ENCODE measurements at regions not wholly inside any gene's neighbourhood (a gene's known extent, or its start where the extent isn't known, plus 50 kb on each side); places are given as distances from the start of the nearest gene placed in this dataset.
"Not testable (repeated sequence)": the region's sequence is repeated elsewhere in the genome, so short reads cannot be mapped to it uniquely, and the experiment has no call there.

DNA sequence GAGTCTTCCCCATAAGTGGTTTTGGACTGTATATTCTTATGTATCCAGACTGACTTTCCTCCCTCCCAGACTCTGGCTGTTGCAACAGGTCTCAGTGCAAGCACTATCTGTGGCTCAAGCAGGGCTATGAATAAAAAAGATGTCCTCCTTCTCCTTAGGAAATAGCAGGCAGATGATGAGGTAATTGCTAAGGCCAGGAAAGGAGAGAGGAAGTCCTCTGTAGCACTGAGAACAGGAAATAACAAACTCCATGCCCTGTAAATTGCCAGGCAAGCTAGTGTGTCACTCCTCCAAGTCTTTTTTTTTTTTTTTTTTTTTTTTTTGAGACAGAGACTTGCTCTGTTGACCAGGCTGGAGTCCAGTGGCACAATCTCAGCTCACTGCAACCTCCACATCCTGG lies 900.1 kb downstream of the TYW1 start:
- no peak overlapping the region for H3K27ac Mint-ChIP-seq
- H3K9me3 Mint-ChIP-seq, result peaks cover 35% of the 10 kb centered on the region
- H3K36me3 Mint-ChIP-seq (ENCODE audit: low read depth), result no peaks in the 10 kb centered on the region
- H3K4me1 Mint-ChIP-seq (ENCODE audit: low read depth), result no peaks in the 10 kb centered on the region
- intact Hi-C loops (cut with micrococcal nuclease), result no loop called here
- no peak for DNase-seq (ENCODE audit: low spot score)
- no peak overlapping the region for H3K4me3 Mint-ChIP-seq
- no peaks in the 10 kb centered on the region for H3K27me3 Mint-ChIP-seq (ENCODE audit: insufficient read depth)

DNA sequence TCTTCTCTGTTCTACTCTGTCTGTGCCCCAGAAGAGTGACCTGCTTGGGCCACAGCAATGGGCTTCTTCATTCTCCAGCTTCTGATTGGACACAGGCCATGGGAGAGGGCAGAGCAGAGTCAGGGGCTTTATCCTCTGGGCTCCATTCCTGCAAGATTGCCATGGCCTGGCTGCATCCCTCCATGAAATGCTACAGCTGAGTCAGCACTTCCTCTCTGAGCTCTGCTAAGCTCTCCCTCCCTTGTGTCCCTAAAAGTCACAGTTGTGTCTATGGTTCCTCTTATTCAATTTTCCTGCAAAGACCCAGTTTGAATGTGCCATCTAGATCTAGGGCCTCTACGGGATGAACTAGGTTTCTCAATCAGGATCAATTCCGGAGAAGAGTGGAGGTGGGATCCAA lies 903.8 kb downstream of the TYW1 start:
- DNase-seq (ENCODE audit: low spot score), result no peak
- intact Hi-C loops (cut with micrococcal nuclease), result no loop called here
- Mint-ChIP-seq H3K9me3 (peaks cover 44% of the 10 kb centered on the region), H3K36me3 (ENCODE audit: low read depth) (no peaks in the 10 kb centered on the region), H3K4me1 (ENCODE audit: low read depth) (no peaks in the 10 kb centered on the region), H3K27me3 (ENCODE audit: insufficient read depth) (no peaks in the 10 kb centered on the region), H3K4me3 (no peak overlapping the region), H3K27ac (no peak overlapping the region)

DNA sequence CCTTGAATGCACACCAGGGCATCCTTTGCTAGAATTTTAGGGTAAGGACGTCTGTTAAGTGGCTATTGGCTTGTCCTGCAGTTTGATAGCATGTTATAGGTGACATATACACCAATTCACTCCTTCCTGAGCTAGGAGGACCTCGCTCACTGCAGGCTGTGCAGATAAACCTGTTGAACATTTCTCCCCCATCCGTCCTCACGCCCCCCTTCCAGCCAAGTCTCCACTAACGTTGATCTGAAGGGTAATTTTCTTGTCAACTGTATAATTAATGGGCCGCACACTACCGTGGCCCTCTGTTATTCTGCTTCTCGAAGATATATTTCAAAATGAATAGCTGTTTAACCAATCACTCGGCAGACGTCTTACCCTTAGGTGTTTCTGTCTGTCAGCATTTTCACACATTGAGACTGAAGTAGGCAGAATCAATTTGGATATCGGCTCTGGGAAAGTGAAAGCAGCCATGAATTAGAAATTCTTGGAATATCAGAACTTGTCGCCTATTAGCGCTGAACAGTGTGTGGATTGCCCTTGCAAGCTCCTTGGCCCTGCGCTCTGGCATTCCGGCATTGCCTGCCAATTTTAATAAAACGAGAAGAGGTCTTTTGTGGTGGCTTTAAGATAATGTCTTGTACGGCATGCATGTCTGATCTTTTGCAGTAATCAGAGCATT lies 905.3 kb downstream of the TYW1 start:
- DNase-seq (ENCODE audit: low spot score), result no peak
- Mint-ChIP-seq H3K36me3 (ENCODE audit: low read depth) (no peaks in the 10 kb centered on the region), H3K27me3 (ENCODE audit: insufficient read depth) (no peaks in the 10 kb centered on the region), H3K27ac (no peak overlapping the region), H3K4me1 (ENCODE audit: low read depth) (no peaks in the 10 kb centered on the region), H3K4me3 (no peak overlapping the region), H3K9me3 (peaks cover 49% of the 10 kb centered on the region)
- intact Hi-C loops (cut with micrococcal nuclease), result no loop called here

DNA sequence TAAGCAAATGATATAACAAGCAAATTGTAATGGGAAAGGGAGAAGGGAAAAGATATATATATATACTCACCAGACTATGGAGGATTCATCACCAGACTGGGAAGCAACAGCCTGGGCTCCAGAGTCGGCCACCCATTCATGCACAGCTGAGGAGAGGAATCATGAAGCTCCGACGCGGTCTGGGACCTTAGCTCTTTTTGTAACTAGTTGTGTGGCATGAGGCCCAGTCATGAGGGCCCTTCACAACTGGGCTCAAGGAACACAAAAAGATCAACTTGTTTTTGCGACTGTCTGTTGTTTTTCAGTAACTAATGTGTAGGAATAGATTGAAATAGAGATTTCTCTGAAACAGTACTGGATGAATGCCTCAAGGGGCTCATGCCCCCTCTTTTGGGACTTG lies 911.2 kb downstream of the TYW1 start:
- DNase-seq (ENCODE audit: low spot score), result no peak
- H3K4me3 Mint-ChIP-seq, result no peak overlapping the region
- H3K9me3 Mint-ChIP-seq, result peaks cover 49% of the 10 kb centered on the region
- no peaks in the 10 kb centered on the region for H3K36me3 Mint-ChIP-seq (ENCODE audit: low read depth)
- no peaks in the 10 kb centered on the region for H3K4me1 Mint-ChIP-seq (ENCODE audit: low read depth)
- intact Hi-C loops (cut with micrococcal nuclease), result no loop called here
- no peak overlapping the region for H3K27ac Mint-ChIP-seq
- no peaks in the 10 kb centered on the region for H3K27me3 Mint-ChIP-seq (ENCODE audit: insufficient read depth)

DNA sequence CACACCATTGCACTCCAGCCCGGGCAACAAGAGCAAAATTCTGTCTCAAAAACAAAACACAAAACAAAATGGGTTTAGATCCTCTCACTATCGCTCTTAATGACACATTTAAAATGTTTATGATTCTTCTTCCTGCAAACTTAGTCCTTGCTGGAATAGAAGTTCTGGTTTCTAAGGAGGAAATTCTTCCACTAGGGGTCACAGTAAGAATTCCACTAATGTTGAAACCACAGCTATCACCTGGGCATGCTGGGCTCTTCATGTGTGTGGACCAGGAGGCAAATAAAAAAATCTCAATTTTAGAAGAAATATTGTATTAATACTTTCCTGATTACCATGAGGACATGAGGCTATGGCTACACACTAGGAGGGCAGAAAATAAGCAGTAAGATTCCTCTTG lies 915.8 kb downstream of the TYW1 start:
- no peak for DNase-seq (ENCODE audit: low spot score)
- no peaks in the 10 kb centered on the region for H3K4me1 Mint-ChIP-seq (ENCODE audit: low read depth)
- no peak overlapping the region for H3K27ac Mint-ChIP-seq
- intact Hi-C loops (cut with micrococcal nuclease), result no loop called here
- H3K4me3 Mint-ChIP-seq, result no peak overlapping the region
- H3K36me3 Mint-ChIP-seq (ENCODE audit: low read depth), result no peaks in the 10 kb centered on the region
- H3K27me3 Mint-ChIP-seq (ENCODE audit: insufficient read depth), result no peaks in the 10 kb centered on the region
- peaks cover 51% of the 10 kb centered on the region for H3K9me3 Mint-ChIP-seq

DNA sequence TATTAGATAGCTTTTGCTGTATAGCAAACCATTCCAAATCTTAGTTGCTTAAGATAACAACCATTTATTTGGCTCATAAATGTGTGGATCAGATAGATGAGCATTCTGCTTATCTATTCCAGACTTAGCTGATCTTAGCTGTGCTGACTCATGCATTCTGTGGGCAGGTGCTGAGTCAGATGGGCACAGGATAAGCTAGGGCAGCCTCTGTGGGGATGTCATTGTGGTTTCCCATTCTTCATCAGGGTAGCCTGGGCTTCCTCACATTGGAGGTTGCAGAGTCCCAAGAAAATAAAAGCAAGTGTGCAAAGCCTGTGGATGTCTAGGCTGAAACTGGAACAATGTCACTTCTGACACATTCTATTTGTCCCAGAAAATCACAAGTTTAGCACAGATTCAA lies 917.0 kb downstream of the TYW1 start:
- Mint-ChIP-seq H3K27ac (no peak overlapping the region), H3K4me1 (ENCODE audit: low read depth) (no peaks in the 10 kb centered on the region), H3K36me3 (ENCODE audit: low read depth) (no peaks in the 10 kb centered on the region), H3K9me3 (peaks cover 48% of the 10 kb centered on the region), H3K4me3 (no peak overlapping the region), H3K27me3 (ENCODE audit: insufficient read depth) (no peaks in the 10 kb centered on the region)
- DNase-seq (ENCODE audit: low spot score), result no peak
- intact Hi-C loops (cut with micrococcal nuclease), result no loop called here

DNA sequence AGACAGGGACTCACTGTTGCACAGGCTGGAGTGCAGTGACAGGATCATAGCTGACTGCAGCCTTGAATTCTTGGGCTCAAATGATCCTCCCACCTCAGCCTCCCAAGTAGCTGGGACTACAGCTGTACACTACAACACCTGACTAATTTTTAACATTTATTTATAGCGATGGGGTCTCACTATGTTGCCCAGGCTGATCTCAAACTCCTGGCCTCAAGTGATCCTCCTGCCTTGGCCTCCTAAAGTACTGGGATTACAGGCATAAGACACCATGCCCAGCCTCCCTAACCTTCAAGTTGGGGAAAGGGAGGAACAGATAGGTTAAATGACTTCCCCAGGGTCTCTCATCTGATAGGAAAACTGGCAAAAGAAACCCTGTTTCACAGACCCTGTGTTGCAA lies 919.5 kb downstream of the TYW1 start:
- H3K4me1 Mint-ChIP-seq (ENCODE audit: low read depth); DNase-seq (ENCODE audit: low spot score); H3K4me3 Mint-ChIP-seq; H3K27ac Mint-ChIP-seq; H3K27me3 Mint-ChIP-seq (ENCODE audit: insufficient read depth); H3K36me3 Mint-ChIP-seq (ENCODE audit: low read depth); intact Hi-C loops (cut with micrococcal nuclease): not testable (repeated sequence)
- peaks cover 48% of the 10 kb centered on the region for H3K9me3 Mint-ChIP-seq

DNA sequence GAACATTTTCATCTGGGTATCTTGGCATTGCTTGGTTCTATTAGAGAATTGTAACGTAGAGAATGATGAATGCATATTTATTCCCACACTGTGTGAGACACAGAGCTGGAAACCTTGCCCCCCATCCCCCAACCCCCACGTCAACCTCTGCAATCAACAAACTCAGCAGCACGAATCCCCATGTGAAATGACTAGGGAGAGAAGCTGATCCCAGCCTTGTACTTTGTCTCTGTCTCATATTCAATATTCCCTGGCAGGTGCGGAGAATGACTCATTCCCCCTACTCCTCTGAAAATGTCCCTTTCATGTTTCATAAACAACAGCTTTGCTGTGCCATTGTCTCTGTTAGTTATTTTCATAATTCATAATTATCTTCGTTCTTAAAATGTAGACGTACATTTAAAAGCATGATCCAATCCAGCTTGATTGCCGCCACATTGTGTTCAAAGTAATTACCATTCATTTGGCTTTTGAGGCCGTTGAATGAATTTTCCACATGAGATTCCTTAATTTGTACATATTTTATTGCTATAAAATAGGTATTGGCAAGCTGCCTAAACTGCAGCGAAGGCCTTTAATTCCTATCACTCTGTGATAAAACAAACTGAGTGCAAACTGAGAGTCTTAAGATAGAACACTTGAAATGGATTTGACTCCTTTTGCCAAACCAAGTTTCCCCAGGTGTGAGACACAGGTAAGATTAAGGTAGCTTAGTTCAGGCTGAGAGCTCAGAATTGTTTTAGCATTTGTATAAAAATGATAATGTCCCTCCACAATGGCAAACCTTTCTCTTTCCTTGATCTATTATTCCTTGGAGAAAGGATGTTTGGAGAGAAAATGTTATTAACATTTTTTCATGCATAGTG lies 920.2 kb downstream of the TYW1 start:
- H3K9me3 Mint-ChIP-seq, result peaks cover 46% of the 10 kb centered on the region
- H3K27me3 Mint-ChIP-seq (ENCODE audit: insufficient read depth), result no peaks in the 10 kb centered on the region
- no peaks in the 10 kb centered on the region for H3K4me1 Mint-ChIP-seq (ENCODE audit: low read depth)
- H3K36me3 Mint-ChIP-seq (ENCODE audit: low read depth), result no peaks in the 10 kb centered on the region
- no peak overlapping the region for H3K27ac Mint-ChIP-seq
- no peak for DNase-seq (ENCODE audit: low spot score)
- H3K4me3 Mint-ChIP-seq, result no peak overlapping the region
- intact Hi-C loops (cut with micrococcal nuclease), result no loop called here

DNA sequence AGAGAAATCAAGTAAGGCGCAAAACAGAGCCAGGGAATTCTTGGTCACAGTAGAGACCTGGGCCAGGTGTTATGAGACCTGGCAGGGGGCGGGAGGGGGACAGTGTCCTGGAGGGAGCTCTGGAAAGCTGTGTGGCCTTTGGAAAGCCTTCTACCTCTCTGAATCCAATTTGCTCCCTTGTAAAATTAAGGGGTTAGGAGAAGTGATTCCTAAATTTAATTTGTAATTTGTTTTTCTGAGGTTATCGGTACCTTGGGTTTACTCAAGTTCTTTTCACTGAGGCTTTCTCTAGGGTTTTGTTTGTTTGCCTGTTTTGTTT lies 920.8 kb downstream of the TYW1 start:
- H3K9me3 Mint-ChIP-seq, result peaks cover 51% of the 10 kb centered on the region
- H3K27me3 Mint-ChIP-seq (ENCODE audit: insufficient read depth), result no peaks in the 10 kb centered on the region
- intact Hi-C loops (cut with micrococcal nuclease), result no loop called here
- H3K36me3 Mint-ChIP-seq (ENCODE audit: low read depth), result no peaks in the 10 kb centered on the region
- DNase-seq (ENCODE audit: low spot score), result no peak
- H3K4me1 Mint-ChIP-seq (ENCODE audit: low read depth), result no peaks in the 10 kb centered on the region
- no peak overlapping the region for H3K27ac Mint-ChIP-seq
- no peak overlapping the region for H3K4me3 Mint-ChIP-seq

DNA sequence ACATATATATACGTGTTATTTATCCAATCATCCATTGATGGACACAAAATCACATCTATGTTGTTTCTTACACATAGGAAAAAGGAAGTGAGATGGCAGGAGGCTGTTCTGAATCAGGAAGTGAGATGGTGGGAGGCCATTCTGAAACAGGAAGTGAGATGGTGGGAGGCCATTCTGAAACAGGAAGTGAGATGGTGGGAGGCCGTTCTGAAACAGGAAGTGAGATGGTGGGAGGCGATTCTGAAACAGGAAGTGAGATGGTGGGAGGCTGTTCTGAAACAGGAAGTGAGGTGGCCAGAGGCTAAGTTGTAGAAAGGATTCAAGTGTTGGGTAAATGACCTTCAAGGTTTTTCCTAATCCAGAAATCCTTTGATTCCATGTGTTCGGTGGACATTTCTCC lies 921.5 kb downstream of the TYW1 start:
- Mint-ChIP-seq H3K27me3 (ENCODE audit: insufficient read depth) (no peaks in the 10 kb centered on the region), H3K9me3 (peaks cover 51% of the 10 kb centered on the region), H3K4me3 (no peak overlapping the region), H3K36me3 (ENCODE audit: low read depth) (no peaks in the 10 kb centered on the region), H3K4me1 (ENCODE audit: low read depth) (no peaks in the 10 kb centered on the region), H3K27ac (no peak overlapping the region)
- intact Hi-C loops (cut with micrococcal nuclease), result no loop called here
- DNase-seq (ENCODE audit: low spot score), result no peak

DNA sequence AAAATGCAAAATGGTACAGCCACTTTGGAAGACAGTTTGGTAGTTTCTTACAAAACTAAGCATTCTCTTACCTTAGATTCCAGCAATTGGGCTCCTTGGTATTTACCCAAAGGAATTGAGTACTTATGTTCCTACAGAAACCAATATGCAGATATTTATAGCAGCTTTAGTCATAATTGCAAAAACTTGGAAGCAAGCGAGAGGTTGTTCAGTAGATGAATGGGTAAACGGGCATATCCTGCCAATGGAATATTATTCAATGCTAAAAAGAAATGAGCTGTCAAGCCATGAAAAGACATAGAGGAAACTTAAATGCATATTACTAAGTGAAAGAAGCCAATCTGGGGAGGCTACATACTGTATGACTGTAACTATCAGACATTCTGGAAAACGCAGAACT lies 926.7 kb downstream of the TYW1 start:
- no peaks in the 10 kb centered on the region for H3K27me3 Mint-ChIP-seq (ENCODE audit: insufficient read depth)
- H3K27ac Mint-ChIP-seq, result no peak overlapping the region
- peaks cover 33% of the 10 kb centered on the region for H3K9me3 Mint-ChIP-seq
- H3K4me3 Mint-ChIP-seq, result no peak overlapping the region
- intact Hi-C loops (cut with micrococcal nuclease), result no loop called here
- no peaks in the 10 kb centered on the region for H3K36me3 Mint-ChIP-seq (ENCODE audit: low read depth)
- no peaks in the 10 kb centered on the region for H3K4me1 Mint-ChIP-seq (ENCODE audit: low read depth)
- no peak for DNase-seq (ENCODE audit: low spot score)

DNA sequence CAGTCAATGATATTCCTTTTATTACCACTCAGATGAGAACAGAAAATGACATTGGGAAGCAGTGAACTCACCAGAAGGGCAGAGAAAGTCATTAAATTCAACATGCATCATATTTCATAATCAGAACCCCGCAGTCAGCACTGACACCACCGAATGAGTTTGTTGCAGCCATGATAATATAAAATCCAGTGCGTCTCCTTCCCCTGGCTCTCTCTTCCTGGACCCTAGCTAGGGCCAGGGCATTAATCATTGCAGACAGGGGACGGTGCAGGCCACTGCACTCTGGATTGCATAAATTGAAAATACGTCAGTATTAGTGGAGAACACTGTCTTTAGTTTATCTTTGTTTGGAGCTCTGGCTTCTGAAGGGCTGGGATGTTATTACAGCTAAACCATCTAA lies 931.5 kb downstream of the TYW1 start:
- DNase-seq (ENCODE audit: low spot score), result no peak
- Mint-ChIP-seq H3K27ac (no peak overlapping the region), H3K4me1 (ENCODE audit: low read depth) (no peaks in the 10 kb centered on the region), H3K36me3 (ENCODE audit: low read depth) (no peaks in the 10 kb centered on the region), H3K9me3 (peaks cover 34% of the 10 kb centered on the region), H3K4me3 (no peak overlapping the region), H3K27me3 (ENCODE audit: insufficient read depth) (no peaks in the 10 kb centered on the region)
- intact Hi-C loops (cut with micrococcal nuclease), result no loop called here

DNA sequence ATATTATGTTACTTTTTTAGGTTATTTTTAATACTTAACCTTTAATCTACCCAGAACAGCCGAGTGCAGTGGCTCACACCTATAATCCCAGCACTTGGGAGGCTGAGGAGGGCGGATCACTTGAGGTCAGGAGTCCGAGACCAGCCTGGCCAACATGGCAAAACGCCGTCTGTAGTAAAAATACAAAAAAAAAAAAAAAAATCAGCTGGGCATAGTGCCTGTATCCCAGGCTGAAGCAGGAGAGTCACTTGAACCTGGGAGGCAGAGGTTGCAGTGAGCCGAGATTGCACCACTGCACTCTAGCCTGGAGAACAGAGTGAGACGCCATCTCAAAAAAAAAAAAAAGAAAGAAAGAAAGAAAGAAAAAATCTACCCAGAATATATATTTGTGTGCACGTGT lies 939.8 kb downstream of the TYW1 start:
- intact Hi-C loops (cut with micrococcal nuclease); DNase-seq (ENCODE audit: low spot score); H3K36me3 Mint-ChIP-seq (ENCODE audit: low read depth); H3K4me3 Mint-ChIP-seq; H3K27me3 Mint-ChIP-seq (ENCODE audit: insufficient read depth); H3K27ac Mint-ChIP-seq; H3K4me1 Mint-ChIP-seq (ENCODE audit: low read depth): not testable (repeated sequence)
- peaks cover 39% of the 10 kb centered on the region for H3K9me3 Mint-ChIP-seq

DNA sequence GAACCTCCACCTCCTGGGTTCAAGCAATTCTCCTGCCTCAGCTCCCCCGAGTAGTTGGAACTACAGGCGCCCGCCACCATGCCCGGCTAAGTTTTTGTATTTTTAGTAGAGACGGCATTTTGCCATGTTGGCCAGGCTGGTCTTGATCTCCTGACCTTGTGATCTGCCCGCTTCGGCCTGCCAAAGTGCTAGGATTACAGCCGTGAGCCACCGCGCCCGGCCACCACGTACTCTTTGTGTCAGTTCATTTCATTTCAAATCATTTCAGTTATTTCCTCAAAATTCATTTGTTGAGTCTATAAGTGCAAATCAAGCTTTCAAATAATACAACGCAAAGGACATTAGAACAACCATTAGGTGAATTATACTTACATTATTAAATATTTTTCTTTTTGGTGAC lies 943.8 kb downstream of the TYW1 start:
- no peaks in the 10 kb centered on the region for H3K36me3 Mint-ChIP-seq (ENCODE audit: low read depth)
- peaks cover 42% of the 10 kb centered on the region for H3K9me3 Mint-ChIP-seq
- intact Hi-C loops (cut with micrococcal nuclease), result no loop called here
- H3K27ac Mint-ChIP-seq, result no peak overlapping the region
- H3K4me3 Mint-ChIP-seq, result no peak overlapping the region
- no peak for DNase-seq (ENCODE audit: low spot score)
- H3K27me3 Mint-ChIP-seq (ENCODE audit: insufficient read depth), result no peaks in the 10 kb centered on the region
- H3K4me1 Mint-ChIP-seq (ENCODE audit: low read depth), result no peaks in the 10 kb centered on the region

All from activated T-helper 1 cell treated with anti-CD3 and anti-CD28 coated beads, Interleukin-12 subunit alpha, Interleukin-12 subunit beta, Interleukin-2, Interleukin-4 antibody, amounts not matched to agents 30 ng/mL and 10 ng/mL and 1 ng/mL, durations not matched to agents 14 hours and 24 hours and 36 hours (primary cell).